ENCODE measurements at regions not wholly inside any gene's neighbourhood (a gene's known extent, or its start where the extent isn't known, plus 50 kb on each side); places are given as distances from the start of the nearest gene placed in this dataset.

- Mint-ChIP-seq H3K27me3 (peaks cover 0 to 9% (median 3%) of the 10 kb centered on the region in 5 donors), H3K4me3 (no peak overlapping the region), H3K4me1 (no peaks in the 10 kb centered on the region), H3K27ac (no peak overlapping the region), H3K9me3 (peaks cover 0 to 17% (median 0%) of the 10 kb centered on the region in 9 donors), H3K36me3 (no peaks in the 10 kb centered on the region)
- POLR2A ChIA-PET: no interaction called here
- DNase-seq: no peak
- ATAC-seq: no peak
Measured at GRCh38 chr16:54480429-54480828, 193.8 kb upstream of the IRX3 start.

- Mint-ChIP-seq H3K27me3 (peaks cover 0 to 9% (median 3%) of the 10 kb centered on the region in 5 donors), H3K9me3 (peaks cover 0 to 17% (median 0%) of the 10 kb centered on the region in 9 donors), H3K4me1 (no peaks in the 10 kb centered on the region), H3K4me3 (no peak overlapping the region), H3K27ac (no peak overlapping the region), H3K36me3 (no peaks in the 10 kb centered on the region)
- POLR2A ChIA-PET: no interaction called here
- ATAC-seq: no peak
- no peak for DNase-seq
Measured at GRCh38 chr16:54479546-54479945, 193.0 kb upstream of the IRX3 start.

- Mint-ChIP-seq H3K27me3 (peaks cover 2 to 11% (median 3%) of the 10 kb centered on the region in 5 donors), H3K4me3 (no peak overlapping the region), H3K36me3 (no peaks in the 10 kb centered on the region), H3K9me3 (peaks cover 0 to 17% (median 0%) of the 10 kb centered on the region in 9 donors), H3K27ac (no peak overlapping the region), H3K4me1 (no peaks in the 10 kb centered on the region)
- DNase-seq (no peak), ATAC-seq (no peak)
- POLR2A ChIA-PET: no interaction called here
Measured at GRCh38 chr16:54477714-54478113, 191.1 kb upstream of the IRX3 start.

- no peak for DNase-seq
- H3K4me3 Mint-ChIP-seq: no peak overlapping the region
- H3K9me3 Mint-ChIP-seq: peaks cover 0 to 17% (median 0%) of the 10 kb centered on the region in 9 donors
- POLR2A ChIA-PET: no interaction called here
- no peak for ATAC-seq
- no peaks in the 10 kb centered on the region for H3K4me1 Mint-ChIP-seq
- H3K36me3 Mint-ChIP-seq: no peaks in the 10 kb centered on the region
- H3K27ac Mint-ChIP-seq: no peak overlapping the region
- H3K27me3 Mint-ChIP-seq: peaks cover 9 to 28% (median 10%) of the 10 kb centered on the region in 5 donors
Measured at GRCh38 chr16:54475019-54475601, 188.5 kb upstream of the IRX3 start.

- Mint-ChIP-seq H3K36me3 (no peaks in the 10 kb centered on the region), H3K4me3 (no peak overlapping the region), H3K27me3 (peaks cover 7 to 29% (median 9%) of the 10 kb centered on the region in 5 donors), H3K4me1 (no peaks in the 10 kb centered on the region), H3K27ac (no peak overlapping the region), H3K9me3 (peaks cover 0 to 9% (median 0%) of the 10 kb centered on the region in 9 donors)
- POLR2A ChIA-PET: no interaction called here
- ATAC-seq (no peak), DNase-seq (no peak)
Measured at GRCh38 chr16:54473226-54473993, 186.8 kb upstream of the IRX3 start.

GRCh38 chr16:54467398-54467797 is 180.8 kb upstream of the IRX3 start:
- Mint-ChIP-seq H3K4me1 (no peaks in the 10 kb centered on the region), H3K27me3 (peaks cover 3 to 24% (median 6%) of the 10 kb centered on the region in 5 donors), H3K27ac (no peak overlapping the region), H3K9me3 (peaks cover 2 to 30% (median 19%) of the 10 kb centered on the region in 9 donors), H3K4me3 (no peak overlapping the region), H3K36me3 (peaks cover 0 to 18% (median 0%) of the 10 kb centered on the region in 3 donors)
- no peak for DNase-seq
- POLR2A ChIA-PET: no interaction called here
- ATAC-seq: no peak

- Mint-ChIP-seq H3K4me1 (no peaks in the 10 kb centered on the region), H3K36me3 (peaks cover 0 to 23% (median 0%) of the 10 kb centered on the region in 3 donors), H3K27me3 (peaks cover under 1 to 12% (median 1%) of the 10 kb centered on the region in 5 donors), H3K27ac (no peak overlapping the region), H3K4me3 (no peak overlapping the region), H3K9me3 (peaks cover 2 to 37% (median 19%) of the 10 kb centered on the region in 9 donors)
- POLR2A ChIA-PET: no interaction called here
- ATAC-seq (no peak), DNase-seq (no peak)
Measured at GRCh38 chr16:54466233-54466632, 179.6 kb upstream of the IRX3 start.

- Mint-ChIP-seq H3K9me3 (peaks cover 2 to 37% (median 19%) of the 10 kb centered on the region in 9 donors), H3K36me3 (peaks cover 0 to 23% (median 0%) of the 10 kb centered on the region in 3 donors), H3K27me3 (peaks cover 0 to 3% (median 0%) of the 10 kb centered on the region in 5 donors), H3K4me1 (no peaks in the 10 kb centered on the region), H3K4me3 (no peak overlapping the region), H3K27ac (no peak overlapping the region)
- ATAC-seq (no peak), DNase-seq (no peak)
- POLR2A ChIA-PET: no interaction called here
Measured at GRCh38 chr16:54465063-54465462, 178.5 kb upstream of the IRX3 start.

- H3K27ac Mint-ChIP-seq: no peak overlapping the region
- H3K4me1 Mint-ChIP-seq: no peaks in the 10 kb centered on the region
- POLR2A ChIA-PET: no interaction called here
- ATAC-seq (no peak), DNase-seq (no peak)
- H3K4me3 Mint-ChIP-seq: no peak overlapping the region
- H3K36me3 Mint-ChIP-seq: peaks cover 0 to 23% (median 0%) of the 10 kb centered on the region in 3 donors
- H3K9me3 Mint-ChIP-seq: peaks cover 2 to 37% (median 19%) of the 10 kb centered on the region in 9 donors
- peaks cover 0 to 5% (median 0%) of the 10 kb centered on the region in 5 donors for H3K27me3 Mint-ChIP-seq
Measured at GRCh38 chr16:54462771-54463170, 176.2 kb upstream of the IRX3 start.

GRCh38 chr16:54462151-54462651 is 175.6 kb upstream of the IRX3 start:
- DNase-seq (no peak), ATAC-seq (no peak)
- no peaks in the 10 kb centered on the region for H3K4me1 Mint-ChIP-seq
- peaks cover 0 to 11% (median 5%) of the 10 kb centered on the region in 5 donors for H3K27me3 Mint-ChIP-seq
- POLR2A ChIA-PET: no interaction called here
- no peak overlapping the region for H3K4me3 Mint-ChIP-seq
- H3K36me3 Mint-ChIP-seq: peaks cover 0 to 23% (median 0%) of the 10 kb centered on the region in 3 donors
- H3K27ac Mint-ChIP-seq: no peak overlapping the region
- H3K9me3 Mint-ChIP-seq: peaks cover 2 to 37% (median 19%) of the 10 kb centered on the region in 9 donors

- POLR2A ChIA-PET: no interaction called here
- ATAC-seq (no peak), DNase-seq (no peak)
- H3K27me3 Mint-ChIP-seq: peaks cover 0 to 14% (median 5%) of the 10 kb centered on the region in 5 donors
- peaks cover 0 to 20% (median 0%) of the 10 kb centered on the region in 3 donors for H3K36me3 Mint-ChIP-seq
- H3K27ac Mint-ChIP-seq: no peak overlapping the region
- H3K9me3 Mint-ChIP-seq: peaks cover 2 to 34% (median 19%) of the 10 kb centered on the region in 9 donors
- no peak overlapping the region for H3K4me3 Mint-ChIP-seq
- no peaks in the 10 kb centered on the region for H3K4me1 Mint-ChIP-seq
Measured at GRCh38 chr16:54460263-54460860, 173.8 kb upstream of the IRX3 start.

GRCh38 chr16:54459509-54460262 is 173.1 kb upstream of the IRX3 start:
- no peak for ATAC-seq
- H3K4me3 Mint-ChIP-seq: no peak overlapping the region
- H3K27ac Mint-ChIP-seq: no peak overlapping the region
- H3K36me3 Mint-ChIP-seq: peaks cover 0 to 19% (median 0%) of the 10 kb centered on the region in 3 donors
- no peak for DNase-seq
- H3K27me3 Mint-ChIP-seq: peaks cover 0 to 14% (median 5%) of the 10 kb centered on the region in 5 donors
- POLR2A ChIA-PET: no interaction called here
- H3K4me1 Mint-ChIP-seq: peaks cover 0 to under 1% (median 0%) of the 10 kb centered on the region in 4 donors
- H3K9me3 Mint-ChIP-seq: peaks cover 0 to 29% (median 13%) of the 10 kb centered on the region in 9 donors
